HEK293 (cell line): ENCODE measurements at regions not wholly inside any gene's neighbourhood (a gene's known extent, or its start where the extent isn't known, plus 50 kb on each side); places are given as distances from the start of the nearest gene placed in this dataset.

Source experiments
- CTCF ChIA-PET: fragments of 350-600 bp; formaldehyde crosslinking; extraction: SDS; loops from one replicate; lab custom pipeline; 2021; ENCODE audit warnings: antibody characterized with exemption; lab: Yijun Ruan, JAX
- POLR2A ChIA-PET: fragments of 300-600 bp; formaldehyde crosslinking; extraction: SDS; loops from one replicate; lab custom pipeline; 2020; ENCODE audit warnings: antibody characterized with exemption, inconsistent platforms; lab: Yijun Ruan, JAX
- H3K27ac ChIP-seq: fragments of 200-500 bp; sonication (Bioruptor generic); 2 replicates; pipeline ENCODE4 v1.5.1; 2014; ENCODE audit warnings: low read depth, low read length, control low read depth, inconsistent platforms; ENCODE audit errors: extremely low read depth
- H3K36me3 ChIP-seq, 2 experiments: fragments of 200-500 bp in 1 of 2; sonication (Bioruptor generic) in 1 of 2; 1 replicate in 1 of 2; 2 replicates in 1 of 2; pipeline ENCODE4 v1.5.1; 2014 to 2017; ENCODE audit warnings: inconsistent platforms in 2 of 2, low read length in 2 of 2; ENCODE audit not compliant: control insufficient read depth in 2 of 2, insufficient read depth in 1 of 2
- H3K4me1 ChIP-seq: fragments of 200-500 bp; sonication (Bioruptor generic); 2 replicates; pipeline ENCODE4 v1.5.1; 2014; ENCODE audit warnings: mild to moderate bottlenecking, low read length, inconsistent platforms; ENCODE audit not compliant: control insufficient read depth, insufficient read depth
- H3K4me3 ChIP-seq: 2 replicates; pipeline ENCODE4 v1.5.1; 2011; ENCODE audit warnings: low read depth, mild to moderate bottlenecking, control low read depth, low read length, moderate library complexity
- H3K9me3 ChIP-seq: fragments of 200-500 bp; sonication (Bioruptor generic); 2 replicates; pipeline ENCODE4 v1.5.1; 2014; ENCODE audit warnings: low read depth, low read length, inconsistent platforms; ENCODE audit not compliant: control insufficient read depth, insufficient read depth
- FEZF1 ChIP-seq: fragments of 450-650 bp; formaldehyde crosslinking; IDR thresholded peaks from 2 replicates; pipeline ENCODE4 v1.5.1; 2016; ENCODE audit warnings: missing biosample characterization, missing genetic modification characterization
- HOXD13 ChIP-seq: sonication (generic); formaldehyde crosslinking; IDR thresholded peaks from 2 replicates; pipeline ENCODE4 v1.8.0; 2022; ENCODE audit warnings: missing genetic modification reagents, borderline replicate concordance
- KLF7 ChIP-seq: fragments of 450-650 bp; formaldehyde crosslinking; IDR thresholded peaks from 2 replicates; pipeline ENCODE4 v1.5.1; 2016; ENCODE audit warnings: missing biosample characterization, missing genetic modification characterization, borderline replicate concordance
- ZNF140 ChIP-seq: fragments of 450-650 bp; formaldehyde crosslinking; IDR thresholded peaks from 2 replicates; pipeline ENCODE4 v1.5.1; 2016; ENCODE audit warnings: missing biosample characterization, missing genetic modification characterization
- ZNF174 ChIP-seq: fragments of 450-650 bp; formaldehyde crosslinking; IDR thresholded peaks from 2 replicates; pipeline ENCODE4 v1.5.0; 2017; ENCODE audit warnings: missing biosample characterization, mild to moderate bottlenecking, missing genetic modification characterization
- ZNF175 ChIP-seq: fragments of 450-650 bp; formaldehyde crosslinking; IDR thresholded peaks from 2 replicates; pipeline ENCODE4 v1.5.1; 2016; ENCODE audit warnings: missing biosample characterization, missing genetic modification characterization
- ZNF311 ChIP-seq: fragments of 450-650 bp; formaldehyde crosslinking; IDR thresholded peaks from 2 replicates; pipeline ENCODE4 v1.5.1; 2017; ENCODE audit warnings: missing biosample characterization, missing genetic modification characterization, borderline replicate concordance
- ZNF433 ChIP-seq: fragments of 450-650 bp; formaldehyde crosslinking; IDR thresholded peaks from 2 replicates; pipeline ENCODE4 v1.5.1; 2016; ENCODE audit warnings: missing biosample characterization, missing genetic modification characterization, low read depth
- ZNF529 ChIP-seq: fragments of 450-650 bp; formaldehyde crosslinking; IDR thresholded peaks from 2 replicates; pipeline ENCODE4 v1.5.1; 2017; ENCODE audit warnings: missing genetic modification characterization, missing biosample characterization; ENCODE audit not compliant: insufficient replicate concordance
- ZNF558 ChIP-seq: fragments of 450-650 bp; formaldehyde crosslinking; IDR thresholded peaks from 2 replicates; pipeline ENCODE4 v1.5.1; 2016; ENCODE audit warnings: missing biosample characterization, missing genetic modification characterization
- ZNF610 ChIP-seq: fragments of 450-650 bp; formaldehyde crosslinking; IDR thresholded peaks from 2 replicates; pipeline ENCODE4 v1.5.1; 2016; ENCODE audit warnings: missing biosample characterization, missing genetic modification characterization, borderline replicate concordance
- ZNF654 ChIP-seq: fragments of 450-650 bp; formaldehyde crosslinking; IDR thresholded peaks from 2 replicates; pipeline ENCODE4 v1.5.1; 2016; ENCODE audit warnings: low read depth, missing biosample characterization, missing genetic modification characterization
- ZNF660 ChIP-seq: fragments of 450-650 bp; IDR thresholded peaks from 2 replicates; pipeline ENCODE4 v1.5.1; 2018; ENCODE audit warnings: missing biosample characterization, mild to moderate bottlenecking, missing genetic modification characterization
- ZNF701 ChIP-seq: fragments of 450-650 bp; formaldehyde crosslinking; IDR thresholded peaks from 2 replicates; pipeline ENCODE4 v1.5.1; 2016; ENCODE audit warnings: missing biosample characterization, missing genetic modification characterization
- ZNF791 ChIP-seq: fragments of 450-650 bp; formaldehyde crosslinking; IDR thresholded peaks from 2 replicates; pipeline ENCODE4 v1.5.1; 2016; ENCODE audit warnings: missing biosample characterization, missing genetic modification characterization
- TF ChIP-seq, protein P1 (sequence below): fragments of 450-650 bp; formaldehyde crosslinking; conservative IDR thresholded peaks from 2 replicates; pipeline ENCODE4 v1.5.1; 2016; ENCODE audit warnings: low read depth, missing biosample characterization, missing genetic modification characterization
- TF ChIP-seq, protein P2 (sequence below): fragments of 450-650 bp; formaldehyde crosslinking; IDR thresholded peaks from 2 replicates; pipeline ENCODE4 v1.5.1; 2017; ENCODE audit warnings: missing biosample characterization, mild to moderate bottlenecking, missing genetic modification characterization, moderate library complexity
- TF ChIP-seq, protein P3 (sequence below): fragments of 450-650 bp; formaldehyde crosslinking; IDR thresholded peaks from 2 replicates; pipeline ENCODE4 v1.5.1; 2017; ENCODE audit warnings: missing biosample characterization, missing genetic modification characterization
- TF ChIP-seq, protein P4 (sequence below): fragments of 450-650 bp; formaldehyde crosslinking; IDR thresholded peaks from 2 replicates; pipeline ENCODE4 v1.5.1; 2017; ENCODE audit warnings: missing biosample characterization, missing genetic modification characterization
- TF ChIP-seq, protein P5 (sequence below): fragments of 450-650 bp; IDR thresholded peaks from 2 replicates; pipeline ENCODE4 v1.5.1; 2018; ENCODE audit warnings: missing biosample characterization, mild to moderate bottlenecking, missing genetic modification characterization

DNA sequence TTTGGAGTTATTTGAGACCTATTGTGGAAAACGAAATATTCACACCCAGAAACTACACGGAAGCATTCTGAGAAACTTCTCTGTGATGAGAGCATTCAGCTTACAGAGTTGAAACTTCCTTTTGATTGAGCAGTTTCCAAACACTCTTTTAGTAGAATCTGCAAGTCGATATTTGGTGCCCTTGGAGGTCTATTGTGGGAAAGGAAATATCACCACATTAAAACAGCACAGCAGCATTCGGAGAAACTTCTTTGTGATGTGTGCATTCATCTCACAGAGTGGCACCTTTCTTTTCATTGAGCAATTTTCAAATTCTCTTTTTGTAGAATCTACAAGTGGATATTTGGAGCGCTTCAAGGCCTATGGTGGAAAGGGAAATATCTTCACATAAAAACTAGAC, 595.7 kb upstream of the ALG10B start (continued):
- TF ChIP-seq, protein P1, sequence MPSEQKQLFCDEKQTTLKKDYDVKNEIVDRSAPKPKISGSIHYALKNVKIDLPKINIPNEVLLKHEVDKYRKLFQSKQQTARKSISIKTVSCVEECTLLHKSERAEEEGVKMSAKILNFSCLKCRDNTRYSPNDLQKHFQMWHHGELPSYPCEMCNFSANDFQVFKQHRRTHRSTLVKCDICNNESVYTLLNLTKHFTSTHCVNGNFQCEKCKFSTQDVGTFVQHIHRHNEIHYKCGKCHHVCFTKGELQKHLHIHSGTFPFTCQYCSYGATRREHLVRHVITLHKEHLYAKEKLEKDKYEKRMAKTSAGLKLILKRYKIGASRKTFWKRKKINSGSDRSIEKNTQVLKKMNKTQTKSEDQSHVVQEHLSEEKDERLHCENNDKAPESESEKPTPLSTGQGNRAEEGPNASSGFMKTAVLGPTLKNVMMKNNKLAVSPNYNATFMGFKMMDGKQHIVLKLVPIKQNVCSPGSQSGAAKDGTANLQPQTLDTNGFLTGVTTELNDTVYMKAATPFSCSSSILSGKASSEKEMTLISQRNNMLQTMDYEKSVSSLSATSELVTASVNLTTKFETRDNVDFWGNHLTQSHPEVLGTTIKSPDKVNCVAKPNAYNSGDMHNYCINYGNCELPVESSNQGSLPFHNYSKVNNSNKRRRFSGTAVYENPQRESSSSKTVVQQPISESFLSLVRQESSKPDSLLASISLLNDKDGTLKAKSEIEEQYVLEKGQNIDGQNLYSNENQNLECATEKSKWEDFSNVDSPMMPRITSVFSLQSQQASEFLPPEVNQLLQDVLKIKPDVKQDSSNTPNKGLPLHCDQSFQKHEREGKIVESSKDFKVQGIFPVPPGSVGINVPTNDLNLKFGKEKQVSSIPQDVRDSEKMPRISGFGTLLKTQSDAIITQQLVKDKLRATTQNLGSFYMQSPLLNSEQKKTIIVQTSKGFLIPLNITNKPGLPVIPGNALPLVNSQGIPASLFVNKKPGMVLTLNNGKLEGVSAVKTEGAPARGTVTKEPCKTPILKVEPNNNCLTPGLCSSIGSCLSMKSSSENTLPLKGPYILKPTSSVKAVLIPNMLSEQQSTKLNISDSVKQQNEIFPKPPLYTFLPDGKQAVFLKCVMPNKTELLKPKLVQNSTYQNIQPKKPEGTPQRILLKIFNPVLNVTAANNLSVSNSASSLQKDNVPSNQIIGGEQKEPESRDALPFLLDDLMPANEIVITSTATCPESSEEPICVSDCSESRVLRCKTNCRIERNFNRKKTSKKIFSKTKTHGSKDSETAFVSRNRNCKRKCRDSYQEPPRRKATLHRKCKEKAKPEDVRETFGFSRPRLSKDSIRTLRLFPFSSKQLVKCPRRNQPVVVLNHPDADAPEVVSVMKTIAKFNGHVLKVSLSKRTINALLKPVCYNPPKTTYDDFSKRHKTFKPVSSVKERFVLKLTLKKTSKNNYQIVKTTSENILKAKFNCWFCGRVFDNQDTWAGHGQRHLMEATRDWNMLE (tag by site-specific recombination) = no peak
- TF ChIP-seq HOXD13 (CRISPR knock-in tag) (no peak), ZNF610 (tag by site-specific recombination) (no peak)
- TF ChIP-seq, all 188 proteins: peak for 0

DNA sequence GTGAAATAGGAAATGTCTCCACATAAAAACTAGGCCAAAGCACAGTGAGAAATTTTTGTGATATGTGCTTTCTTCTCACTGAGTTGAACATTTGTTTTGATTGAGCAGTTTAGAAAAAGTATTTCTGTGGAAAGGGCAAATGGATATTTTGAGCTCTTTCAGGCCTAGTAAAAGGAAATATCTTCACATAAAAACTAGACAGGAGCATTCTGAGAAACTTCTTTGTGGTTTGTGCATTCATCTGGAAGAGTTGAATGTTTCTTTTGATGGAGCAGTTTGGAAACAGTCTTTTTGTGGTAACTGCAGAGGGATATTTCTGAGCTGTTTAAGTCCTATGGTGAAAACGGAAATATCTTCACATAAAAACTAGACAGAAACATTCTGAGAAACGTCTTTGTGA, 582.7 kb upstream of the ALG10B start:
- no peak overlapping the region for H3K4me3 ChIP-seq
- POLR2A ChIA-PET = no interaction called here

More for the DNA sequence above, 582.7 kb upstream of the ALG10B start:
- CTCF ChIA-PET = no interaction called here
- Histone ChIP-seq H3K27ac (no peak overlapping the region), H3K36me3 (no peaks in the 10 kb centered on the region), H3K9me3 (no peaks in the 10 kb centered on the region), H3K4me1 (no peaks in the 10 kb centered on the region)
- TF ChIP-seq ZNF433 (no peak), ZNF140 (tag by site-specific recombination) (no peak), ZNF175 (tag by site-specific recombination) (no peak), ZNF558 (tag by site-specific recombination) (no peak), ZNF660 (tag by site-specific recombination) (no peak), ZNF174 (tag by site-specific recombination) (no peak), ZNF529 (no peak), ZNF311 (tag by site-specific recombination) (no peak), FEZF1 (tag by site-specific recombination) (no peak), ZNF791 (tag by site-specific recombination) (no peak), ZNF701 (tag by site-specific recombination) (no peak), KLF7 (tag by site-specific recombination) (no peak), ZNF654 (tag by site-specific recombination) (no peak)
- TF ChIP-seq, protein P2, sequence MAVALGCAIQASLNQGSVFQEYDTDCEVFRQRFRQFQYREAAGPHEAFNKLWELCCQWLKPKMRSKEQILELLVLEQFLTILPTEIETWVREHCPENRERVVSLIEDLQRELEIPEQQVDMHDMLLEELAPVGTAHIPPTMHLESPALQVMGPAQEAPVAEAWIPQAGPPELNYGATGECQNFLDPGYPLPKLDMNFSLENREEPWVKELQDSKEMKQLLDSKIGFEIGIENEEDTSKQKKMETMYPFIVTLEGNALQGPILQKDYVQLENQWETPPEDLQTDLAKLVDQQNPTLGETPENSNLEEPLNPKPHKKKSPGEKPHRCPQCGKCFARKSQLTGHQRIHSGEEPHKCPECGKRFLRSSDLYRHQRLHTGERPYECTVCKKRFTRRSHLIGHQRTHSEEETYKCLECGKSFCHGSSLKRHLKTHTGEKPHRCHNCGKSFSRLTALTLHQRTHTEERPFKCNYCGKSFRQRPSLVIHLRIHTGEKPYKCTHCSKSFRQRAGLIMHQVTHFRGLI (tag by site-specific recombination) = no peak
- TF ChIP-seq, protein P3, sequence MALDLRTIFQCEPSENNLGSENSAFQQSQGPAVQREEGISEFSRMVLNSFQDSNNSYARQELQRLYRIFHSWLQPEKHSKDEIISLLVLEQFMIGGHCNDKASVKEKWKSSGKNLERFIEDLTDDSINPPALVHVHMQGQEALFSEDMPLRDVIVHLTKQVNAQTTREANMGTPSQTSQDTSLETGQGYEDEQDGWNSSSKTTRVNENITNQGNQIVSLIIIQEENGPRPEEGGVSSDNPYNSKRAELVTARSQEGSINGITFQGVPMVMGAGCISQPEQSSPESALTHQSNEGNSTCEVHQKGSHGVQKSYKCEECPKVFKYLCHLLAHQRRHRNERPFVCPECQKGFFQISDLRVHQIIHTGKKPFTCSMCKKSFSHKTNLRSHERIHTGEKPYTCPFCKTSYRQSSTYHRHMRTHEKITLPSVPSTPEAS (tag by site-specific recombination) = no peak
- TF ChIP-seq, protein P4, sequence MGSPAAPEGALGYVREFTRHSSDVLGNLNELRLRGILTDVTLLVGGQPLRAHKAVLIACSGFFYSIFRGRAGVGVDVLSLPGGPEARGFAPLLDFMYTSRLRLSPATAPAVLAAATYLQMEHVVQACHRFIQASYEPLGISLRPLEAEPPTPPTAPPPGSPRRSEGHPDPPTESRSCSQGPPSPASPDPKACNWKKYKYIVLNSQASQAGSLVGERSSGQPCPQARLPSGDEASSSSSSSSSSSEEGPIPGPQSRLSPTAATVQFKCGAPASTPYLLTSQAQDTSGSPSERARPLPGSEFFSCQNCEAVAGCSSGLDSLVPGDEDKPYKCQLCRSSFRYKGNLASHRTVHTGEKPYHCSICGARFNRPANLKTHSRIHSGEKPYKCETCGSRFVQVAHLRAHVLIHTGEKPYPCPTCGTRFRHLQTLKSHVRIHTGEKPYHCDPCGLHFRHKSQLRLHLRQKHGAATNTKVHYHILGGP = no peak
- TF ChIP-seq, protein P5, sequence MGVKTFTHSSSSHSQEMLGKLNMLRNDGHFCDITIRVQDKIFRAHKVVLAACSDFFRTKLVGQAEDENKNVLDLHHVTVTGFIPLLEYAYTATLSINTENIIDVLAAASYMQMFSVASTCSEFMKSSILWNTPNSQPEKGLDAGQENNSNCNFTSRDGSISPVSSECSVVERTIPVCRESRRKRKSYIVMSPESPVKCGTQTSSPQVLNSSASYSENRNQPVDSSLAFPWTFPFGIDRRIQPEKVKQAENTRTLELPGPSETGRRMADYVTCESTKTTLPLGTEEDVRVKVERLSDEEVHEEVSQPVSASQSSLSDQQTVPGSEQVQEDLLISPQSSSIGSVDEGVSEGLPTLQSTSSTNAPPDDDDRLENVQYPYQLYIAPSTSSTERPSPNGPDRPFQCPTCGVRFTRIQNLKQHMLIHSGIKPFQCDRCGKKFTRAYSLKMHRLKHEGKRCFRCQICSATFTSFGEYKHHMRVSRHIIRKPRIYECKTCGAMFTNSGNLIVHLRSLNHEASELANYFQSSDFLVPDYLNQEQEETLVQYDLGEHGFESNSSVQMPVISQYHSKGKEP (tag by site-specific recombination) = no peak
